GM12875 (cell line): ENCODE measurements at regions not wholly inside any gene's neighbourhood (a gene's known extent, or its start where the extent isn't known, plus 50 kb on each side); places are given as distances from the start of the nearest gene placed in this dataset.

Source experiments
- H3K4me3 ChIP-seq: one replicate; pipeline ENCODE4 v1.5.1; 2011; ENCODE audit warnings: low read depth, low read length, control low read depth
- TF ChIP-seq, protein P1 (sequence below): IDR thresholded peaks from 2 replicates; pipeline ENCODE4 v1.5.1; 2011; ENCODE audit warnings: low read depth, mild to moderate bottlenecking, control low read depth, inconsistent platforms, low read length, moderate library complexity, borderline replicate concordance; ENCODE audit not compliant: insufficient read depth

DNA sequence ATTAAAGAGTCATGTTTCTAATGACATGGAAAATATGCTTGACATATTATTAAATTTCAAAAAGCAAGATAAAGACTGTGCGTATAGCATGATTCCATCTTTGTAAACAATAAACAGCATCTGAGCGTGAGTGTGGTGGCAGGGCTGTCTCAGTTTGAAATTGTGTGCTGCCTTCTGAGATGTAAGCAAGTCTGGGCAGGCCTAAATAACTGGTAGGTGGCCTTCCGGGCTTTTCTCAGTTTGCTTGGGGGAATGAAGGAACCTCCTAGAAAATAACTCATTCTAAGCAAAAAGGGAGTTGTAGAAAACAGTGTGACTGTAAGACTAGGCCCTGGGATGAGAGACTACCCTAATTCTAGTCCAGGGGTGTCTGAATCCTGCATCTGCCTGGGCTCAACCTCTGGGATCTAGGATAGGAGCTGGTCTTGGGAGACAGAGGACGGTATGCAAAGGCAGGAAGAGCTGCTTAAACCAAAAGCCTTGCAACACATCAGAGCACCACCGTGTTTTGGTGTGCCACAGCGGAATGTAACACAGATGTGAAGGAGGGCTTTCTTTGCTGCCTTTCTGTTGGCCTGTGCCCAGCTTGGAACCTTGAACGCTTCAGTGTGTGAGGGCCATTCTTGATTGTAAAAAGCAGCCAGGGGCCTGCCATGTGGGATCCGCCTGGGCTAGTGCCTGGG, 63.5 kb upstream of the L3MBTL3 start:
- TF ChIP-seq, protein P1, sequence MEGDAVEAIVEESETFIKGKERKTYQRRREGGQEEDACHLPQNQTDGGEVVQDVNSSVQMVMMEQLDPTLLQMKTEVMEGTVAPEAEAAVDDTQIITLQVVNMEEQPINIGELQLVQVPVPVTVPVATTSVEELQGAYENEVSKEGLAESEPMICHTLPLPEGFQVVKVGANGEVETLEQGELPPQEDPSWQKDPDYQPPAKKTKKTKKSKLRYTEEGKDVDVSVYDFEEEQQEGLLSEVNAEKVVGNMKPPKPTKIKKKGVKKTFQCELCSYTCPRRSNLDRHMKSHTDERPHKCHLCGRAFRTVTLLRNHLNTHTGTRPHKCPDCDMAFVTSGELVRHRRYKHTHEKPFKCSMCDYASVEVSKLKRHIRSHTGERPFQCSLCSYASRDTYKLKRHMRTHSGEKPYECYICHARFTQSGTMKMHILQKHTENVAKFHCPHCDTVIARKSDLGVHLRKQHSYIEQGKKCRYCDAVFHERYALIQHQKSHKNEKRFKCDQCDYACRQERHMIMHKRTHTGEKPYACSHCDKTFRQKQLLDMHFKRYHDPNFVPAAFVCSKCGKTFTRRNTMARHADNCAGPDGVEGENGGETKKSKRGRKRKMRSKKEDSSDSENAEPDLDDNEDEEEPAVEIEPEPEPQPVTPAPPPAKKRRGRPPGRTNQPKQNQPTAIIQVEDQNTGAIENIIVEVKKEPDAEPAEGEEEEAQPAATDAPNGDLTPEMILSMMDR, result no peak
- no peak overlapping the region for H3K4me3 ChIP-seq

DNA sequence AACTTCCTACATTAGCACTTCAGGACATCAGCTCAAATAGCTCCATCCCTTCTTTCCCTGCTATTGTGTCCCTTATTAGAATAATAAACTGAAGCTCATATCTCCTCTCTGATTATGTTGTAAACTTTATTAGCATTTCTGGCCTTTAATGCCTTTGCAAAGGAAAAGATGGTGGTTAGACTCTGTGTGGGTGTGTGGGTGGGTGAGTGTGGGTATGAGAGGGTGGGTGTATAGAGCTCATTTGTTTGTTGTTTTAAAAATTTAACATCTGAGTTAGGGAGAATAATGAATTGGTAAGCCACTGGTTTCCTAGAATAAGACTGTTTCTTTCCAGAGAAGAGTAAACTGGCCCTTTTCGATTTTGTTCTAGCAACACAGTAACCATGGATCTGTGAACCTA, 70.6 kb upstream of the L3MBTL3 start:
- TF ChIP-seq, protein P1, result no peak
- H3K4me3 ChIP-seq, result no peak overlapping the region

DNA sequence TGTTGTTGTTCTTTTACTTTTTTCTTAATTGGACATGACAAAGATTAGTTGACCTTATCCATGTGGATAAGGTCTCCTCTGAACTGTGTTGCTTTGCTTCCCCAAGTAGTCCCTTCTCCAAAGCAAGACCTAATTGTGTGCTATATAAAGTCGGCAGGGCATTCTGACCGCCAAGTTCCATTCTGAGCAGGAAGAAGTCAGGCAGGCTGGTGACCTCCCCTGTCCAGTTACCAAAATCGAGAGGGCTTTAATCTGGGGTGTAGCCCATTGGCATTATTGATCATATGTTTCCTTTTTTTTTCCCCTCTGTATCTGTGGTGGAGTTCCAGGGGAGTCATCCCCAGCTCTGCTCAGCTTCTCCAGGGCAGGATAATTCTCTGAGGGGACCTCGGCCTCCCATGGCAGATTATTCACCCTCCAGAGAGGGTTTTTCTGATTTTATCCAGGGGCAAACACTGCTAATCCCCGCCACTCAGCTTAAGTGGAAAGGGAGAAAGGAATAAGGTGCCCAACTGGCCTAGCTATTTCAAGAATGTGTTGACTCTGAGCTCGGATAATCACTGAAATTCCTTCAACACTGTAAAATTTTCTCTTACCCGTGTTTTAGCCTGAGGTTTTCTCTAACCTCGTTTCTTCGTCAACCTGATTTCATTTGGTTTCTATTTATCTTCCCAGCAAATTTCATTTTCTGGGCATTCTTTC, 71.8 kb upstream of the L3MBTL3 start:
- TF ChIP-seq, protein P1, result no peak
- H3K4me3 ChIP-seq, result no peak overlapping the region

DNA sequence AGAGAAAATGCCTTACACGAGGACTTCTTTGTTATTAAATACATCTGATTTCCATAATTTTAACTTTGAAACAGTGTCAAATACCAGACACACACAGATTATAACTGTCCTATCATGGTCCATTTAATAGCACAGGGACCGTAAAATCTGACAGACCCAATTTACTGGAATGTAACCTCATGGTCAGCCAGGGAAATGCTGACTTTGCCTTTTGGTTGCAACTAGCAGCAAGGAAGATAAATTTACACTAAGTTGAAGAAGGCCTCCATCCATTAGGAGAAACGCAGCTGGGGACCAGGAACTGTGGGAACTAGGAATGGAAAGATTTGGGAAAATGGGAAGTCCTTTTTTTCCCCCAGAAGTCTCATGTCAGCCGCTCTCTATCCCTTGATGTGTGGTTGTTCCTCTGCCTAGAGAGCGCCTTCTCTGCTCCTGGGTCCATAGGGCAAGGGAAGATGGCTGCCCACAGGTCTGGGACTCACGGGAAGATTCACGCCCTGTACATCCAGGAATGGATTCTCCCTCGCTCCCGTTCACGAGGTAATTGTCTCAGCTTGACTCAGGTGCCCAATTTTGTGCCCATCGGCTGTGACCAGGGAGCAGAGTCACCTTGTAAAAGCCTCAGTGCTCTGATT, 74.6 kb upstream of the L3MBTL3 start:
- no peak overlapping the region for H3K4me3 ChIP-seq
- TF ChIP-seq, protein P1, result no peak

DNA sequence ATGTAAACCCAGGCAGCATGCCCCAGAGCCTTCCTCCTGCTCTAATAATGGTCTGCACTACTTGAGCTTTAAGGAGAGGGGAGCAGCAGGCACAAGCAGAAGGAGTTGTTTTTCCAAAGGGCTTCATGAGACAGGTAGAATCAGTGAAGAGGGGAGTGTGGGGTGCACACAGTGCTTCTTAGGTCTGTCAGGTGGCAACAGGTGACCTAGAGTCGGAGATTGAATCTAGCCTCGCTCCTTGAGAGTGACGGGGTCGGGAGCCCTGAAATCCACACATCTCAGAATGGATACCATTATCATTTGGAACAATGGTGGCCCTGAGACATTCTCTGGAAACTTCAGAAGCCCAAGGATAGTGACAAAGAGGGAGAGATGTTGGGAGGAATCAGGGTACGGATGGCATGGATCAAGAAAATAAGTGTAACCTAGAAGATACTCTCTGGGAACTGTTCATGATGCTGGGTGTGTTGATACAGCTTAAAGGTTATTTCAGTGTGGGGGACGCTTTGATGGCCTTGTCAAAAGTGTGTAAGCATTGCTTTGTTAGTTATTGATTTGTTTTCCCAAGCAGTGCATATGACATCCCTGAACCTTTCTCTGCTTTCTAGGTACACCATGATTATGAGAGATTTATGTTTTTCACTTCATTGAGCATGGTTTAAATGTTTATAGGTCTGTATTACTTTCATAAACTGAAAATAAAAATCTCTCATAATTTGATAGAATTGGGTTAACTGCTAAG, 77.8 kb upstream of the L3MBTL3 start:
- TF ChIP-seq, protein P1, result no peak
- no peak overlapping the region for H3K4me3 ChIP-seq

DNA sequence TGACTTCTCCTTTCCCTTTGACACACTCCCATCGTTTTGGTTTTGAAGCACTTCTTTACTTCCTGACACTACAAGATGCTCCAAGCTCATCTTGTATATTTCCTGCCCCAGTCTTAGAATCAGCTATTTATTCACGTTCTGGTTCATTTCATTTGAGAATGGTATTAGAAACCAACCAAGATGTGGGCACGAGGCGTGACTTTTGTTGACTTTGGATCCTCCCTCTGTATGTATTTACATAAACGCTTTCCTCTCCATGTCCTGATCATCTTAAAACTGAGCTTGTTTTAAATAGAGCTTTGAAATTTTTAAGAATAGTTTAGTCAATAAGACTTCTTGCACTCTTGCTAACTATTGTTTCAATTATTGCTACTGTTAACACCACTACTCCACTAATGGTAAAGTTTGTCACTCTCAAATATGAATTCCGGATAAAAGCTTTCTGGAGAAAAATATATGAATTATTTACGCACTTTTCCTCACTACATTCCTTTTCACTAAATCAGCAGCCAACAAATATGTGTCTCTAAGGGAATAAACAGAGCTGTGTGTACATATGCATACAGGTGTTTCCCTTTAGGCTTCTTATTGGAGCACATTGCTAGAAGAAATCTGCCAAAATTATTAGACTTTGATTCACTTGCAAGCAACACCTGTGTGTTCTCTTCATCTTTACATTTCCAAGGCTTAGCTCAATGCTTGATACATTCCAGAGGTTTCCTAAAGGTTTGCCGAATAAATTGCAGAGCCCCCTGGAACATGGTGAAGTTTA, 77.3 kb upstream of the TMEM244 start:
- TF ChIP-seq, protein P1, result no peak
- H3K4me3 ChIP-seq, result no peak overlapping the region
